Mesendoderm (in vitro differentiated cells): ENCODE measurements at regions not wholly inside any gene's neighbourhood (a gene's known extent, or its start where the extent isn't known, plus 50 kb on each side); places are given as distances from the start of the nearest gene placed in this dataset.
A peak's percentile ranks its signal among the peaks of the same experiment; 100 is the strongest.

Experiments
- DNase-seq: peaks from one replicate; pipeline ENCODE4 v3.0.0; 2013
- H2AK5ac ChIP-seq: 2 replicates; pipeline ENCODE4 v1.6.1; 2013; ENCODE audit warnings: low read length, inconsistent platforms
- H2BK120ac ChIP-seq: 2 replicates; pipeline ENCODE4 v1.6.1; 2013; ENCODE audit warnings: low read depth, mild to moderate bottlenecking, low read length, moderate library complexity, mixed read lengths
- H2BK15ac ChIP-seq: replicated peaks from 2 replicates; pipeline ENCODE4 v1.6.1; 2013; ENCODE audit warnings: low read depth, mild to moderate bottlenecking, moderate library complexity
- H2BK5ac ChIP-seq: 2 replicates; pipeline ENCODE4 v1.6.1; 2013; ENCODE audit warnings: low read length, inconsistent platforms
- H3K18ac ChIP-seq: 2 replicates; pipeline ENCODE4 v1.6.1; 2013; ENCODE audit warnings: mild to moderate bottlenecking, low read length, mixed read lengths
- H3K23ac ChIP-seq: one replicate; pipeline ENCODE4 v1.6.1; 2013; ENCODE audit warnings: low read length
- H3K27ac ChIP-seq: 2 replicates; pipeline ENCODE4 v1.5.1; 2013; ENCODE audit warnings: low read depth, mild to moderate bottlenecking, inconsistent platforms, low read length, moderate library complexity
- H3K27me3 ChIP-seq: 2 replicates; pipeline ENCODE4 v1.6.1; 2013; ENCODE audit warnings: low read length, control low read depth, mild to moderate bottlenecking, inconsistent platforms; ENCODE audit not compliant: insufficient read depth, poor library complexity
- H3K36me3 ChIP-seq: 2 replicates; pipeline ENCODE4 v1.6.1; 2013; ENCODE audit warnings: low read length, inconsistent platforms; ENCODE audit not compliant: control insufficient read depth, insufficient read depth
- H3K4ac ChIP-seq: one replicate; pipeline ENCODE4 v1.6.1; 2013; ENCODE audit warnings: low read depth, mild to moderate bottlenecking, low read length, moderate library complexity
- H3K4me1 ChIP-seq: 2 replicates; pipeline ENCODE4 v1.6.1; 2013; ENCODE audit warnings: low read depth, low read length, inconsistent platforms; ENCODE audit not compliant: control insufficient read depth
- H3K4me2 ChIP-seq: 2 replicates; pipeline ENCODE4 v1.6.1; 2013; ENCODE audit warnings: low read length
- H3K4me3 ChIP-seq: 2 replicates; pipeline ENCODE4 v1.5.1; 2013; ENCODE audit warnings: mild to moderate bottlenecking, low read length
- H3K56ac ChIP-seq: one replicate; pipeline ENCODE4 v1.6.1; 2013; ENCODE audit warnings: low read length
- H3K79me1 ChIP-seq: 2 replicates; pipeline ENCODE4 v1.6.1; 2013; ENCODE audit warnings: low read length, inconsistent platforms
- H3K79me2 ChIP-seq: 2 replicates; pipeline ENCODE4 v1.6.1; 2013; ENCODE audit warnings: mild to moderate bottlenecking, low read length; ENCODE audit not compliant: control insufficient read depth, insufficient read depth
- H3K9ac ChIP-seq: 2 replicates; pipeline ENCODE4 v1.6.1; 2013; ENCODE audit warnings: low read length, inconsistent platforms
- H4K5ac ChIP-seq: one replicate; pipeline ENCODE4 v1.6.1; 2013; ENCODE audit warnings: low read length
- H4K8ac ChIP-seq: one replicate; pipeline ENCODE4 v1.6.1; 2013; ENCODE audit warnings: low read depth, mild to moderate bottlenecking, control low read depth, low read length, moderate library complexity
- WGBS: extraction: QIAGEN DNeasy Blood & Tissue Kit; methylation state at CpG from one replicate; pipeline ENCODE4 v1.1.7; 2013; ENCODE audit warnings: low lambda C conversion rate, missing lambda C conversion rate; ENCODE audit not compliant: insufficient coverage; ENCODE audit errors: extremely low coverage; 5-methylcytosine and 5-hydroxymethylcytosine counted together

DNA sequence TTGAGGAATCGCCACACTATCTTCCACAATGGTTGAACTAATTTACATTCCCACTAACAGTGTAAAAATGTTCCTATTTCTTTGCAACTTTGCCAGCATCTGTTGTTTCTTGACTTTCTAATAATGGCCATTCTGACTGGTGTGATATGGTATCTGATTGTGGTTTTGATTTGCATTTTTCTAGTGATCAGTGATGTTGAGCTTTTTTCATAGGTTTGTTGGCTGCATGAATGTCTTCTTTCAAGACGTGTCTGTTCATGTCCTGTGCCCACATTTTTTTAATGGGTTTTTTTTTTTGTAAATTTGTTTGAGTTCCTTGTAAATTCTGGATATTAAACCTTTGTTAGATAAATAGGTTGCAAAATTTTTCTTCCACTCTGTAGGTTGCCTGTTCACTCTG is 615.9 kb downstream of the SEMA5A start:
- no peak overlapping the region for H3K18ac ChIP-seq
- no peak overlapping the region for H2BK15ac ChIP-seq
- H3K9ac ChIP-seq, result no peak overlapping the region
- no peak overlapping the region for H4K5ac ChIP-seq
- H3K27me3 ChIP-seq, result no peaks in the 10 kb centered on the region
- no peak overlapping the region for H2AK5ac ChIP-seq
- no peak overlapping the region for H3K23ac ChIP-seq
- H3K79me1 ChIP-seq, result no peaks in the 10 kb centered on the region
- no peak overlapping the region for H4K8ac ChIP-seq
- no peak overlapping the region for H3K4me3 ChIP-seq
- no peaks in the 10 kb centered on the region for H3K36me3 ChIP-seq
- H3K27ac ChIP-seq, result no peak overlapping the region
- no peak for DNase-seq
- no peak overlapping the region for H3K4me2 ChIP-seq
- no CpG with 5 or more reads among the region's 2 CpGs for WGBS
- no peaks in the 10 kb centered on the region for H3K79me2 ChIP-seq
- no peak overlapping the region for H3K4ac ChIP-seq
- H2BK5ac ChIP-seq, result no peak overlapping the region
- H3K4me1 ChIP-seq, result no peaks in the 10 kb centered on the region
- H2BK120ac ChIP-seq, result no peak overlapping the region
- H3K56ac ChIP-seq, result no peak overlapping the region

DNA sequence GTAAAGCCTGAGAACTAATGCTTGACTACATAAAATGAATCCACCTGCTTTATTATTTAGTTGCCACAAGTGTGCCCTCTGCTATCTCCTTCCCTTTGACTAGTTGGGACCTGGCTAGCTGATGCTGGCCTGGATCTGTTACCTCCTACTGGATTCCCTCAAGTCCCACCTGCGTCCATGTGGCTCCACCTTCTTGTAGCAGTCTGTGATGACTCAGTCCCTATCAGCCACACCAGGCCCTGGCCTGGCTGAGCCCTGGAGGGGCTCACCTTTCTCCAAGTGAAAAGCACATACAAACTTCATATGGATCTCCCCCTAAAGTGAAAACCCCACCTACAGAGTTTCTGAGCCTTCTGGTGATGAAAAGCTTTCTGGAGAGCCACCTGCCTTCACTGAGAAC is 611.4 kb downstream of the SEMA5A start:
- no peak overlapping the region for H2BK15ac ChIP-seq
- H3K18ac ChIP-seq, result no peak overlapping the region
- no peak overlapping the region for H2AK5ac ChIP-seq
- peak; percentile 20 for DNase-seq
- H3K9ac ChIP-seq, result no peak overlapping the region
- H2BK120ac ChIP-seq, result no peak overlapping the region
- no peak overlapping the region for H3K23ac ChIP-seq
- no peaks in the 10 kb centered on the region for H3K79me1 ChIP-seq
- no peaks in the 10 kb centered on the region for H3K27me3 ChIP-seq
- no peak overlapping the region for H3K56ac ChIP-seq
- H4K8ac ChIP-seq, result no peak overlapping the region
- H3K79me2 ChIP-seq, result no peaks in the 10 kb centered on the region
- no peak overlapping the region for H3K4me2 ChIP-seq
- no peak overlapping the region for H3K27ac ChIP-seq
- H3K4me3 ChIP-seq, result no peak overlapping the region
- no peak overlapping the region for H4K5ac ChIP-seq
- H3K36me3 ChIP-seq, result no peaks in the 10 kb centered on the region
- no peak overlapping the region for H2BK5ac ChIP-seq
- H3K4ac ChIP-seq, result no peak overlapping the region
- WGBS, result no CpG with 5 or more reads among the region's 1 CpG
- no peaks in the 10 kb centered on the region for H3K4me1 ChIP-seq

DNA sequence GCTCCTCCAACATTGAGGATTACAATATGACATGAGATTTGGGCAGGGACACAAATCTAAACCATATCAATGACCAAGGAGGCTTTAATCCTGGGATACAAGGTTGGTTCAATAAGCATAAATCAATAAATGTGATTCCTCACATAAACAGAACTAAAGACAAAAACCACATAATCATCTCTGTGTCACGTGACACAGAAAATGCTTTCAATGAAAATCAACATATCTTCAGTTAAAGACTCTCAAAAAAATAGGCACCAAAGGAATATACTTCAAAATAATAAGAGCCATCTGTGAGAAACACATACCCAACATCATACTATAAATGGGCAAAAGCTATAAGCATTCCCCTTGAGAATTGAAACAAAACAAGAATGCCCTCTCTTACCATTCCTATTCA is 604.9 kb downstream of the SEMA5A start:
- no CpG with 5 or more reads among the region's 1 CpG for WGBS
- Histone ChIP-seq H3K9ac (no peak overlapping the region), H3K4me3 (no peak overlapping the region)

DNA sequence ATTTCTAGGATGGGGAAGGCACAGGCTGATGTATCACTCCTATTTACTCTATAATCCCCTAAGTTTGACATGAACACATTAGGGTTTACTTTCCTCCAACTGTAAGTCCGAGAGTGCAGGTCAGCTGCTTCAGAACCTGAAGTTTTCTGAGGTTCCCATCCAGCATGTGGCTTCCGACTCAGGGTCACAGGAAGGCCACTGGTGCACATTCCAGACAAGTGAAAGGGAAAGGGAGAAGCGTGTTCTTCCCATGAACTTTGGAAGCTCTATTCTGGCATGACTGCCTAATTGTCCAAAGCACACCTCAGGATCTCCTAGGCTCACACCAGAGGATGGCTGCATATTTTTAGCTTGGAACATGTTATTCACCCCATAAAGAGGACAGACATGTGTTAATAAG is 602.6 kb downstream of the SEMA5A start:
- H3K27ac ChIP-seq, result no peak overlapping the region
- H3K36me3 ChIP-seq, result no peaks in the 10 kb centered on the region
- H3K4ac ChIP-seq, result no peak overlapping the region
- no peak overlapping the region for H2BK15ac ChIP-seq
- no peak overlapping the region for H3K56ac ChIP-seq
- no peaks in the 10 kb centered on the region for H3K4me1 ChIP-seq
- no peak overlapping the region for H4K8ac ChIP-seq
- no peak overlapping the region for H4K5ac ChIP-seq
- WGBS, result no CpG with 5 or more reads among the region's 3 CpGs
- no peak overlapping the region for H3K9ac ChIP-seq
- no peak overlapping the region for H3K4me2 ChIP-seq
- no peak overlapping the region for H3K23ac ChIP-seq
- H3K79me1 ChIP-seq, result no peaks in the 10 kb centered on the region
- no peak overlapping the region for H2BK5ac ChIP-seq
- no peak overlapping the region for H3K4me3 ChIP-seq
- no peak overlapping the region for H2BK120ac ChIP-seq
- no peaks in the 10 kb centered on the region for H3K27me3 ChIP-seq
- no peak overlapping the region for H3K18ac ChIP-seq
- H2AK5ac ChIP-seq, result no peak overlapping the region
- no peaks in the 10 kb centered on the region for H3K79me2 ChIP-seq
- DNase-seq, result no peak

More for the DNA sequence above, 604.9 kb downstream of the SEMA5A start:
- Histone ChIP-seq H2BK120ac (no peak overlapping the region), H3K56ac (no peak overlapping the region), H3K4me1 (no peaks in the 10 kb centered on the region), H2AK5ac (no peak overlapping the region), H2BK15ac (no peak overlapping the region), H4K5ac (no peak overlapping the region), H3K79me1 (no peaks in the 10 kb centered on the region), H4K8ac (no peak overlapping the region), H2BK5ac (no peak overlapping the region), H3K79me2 (no peaks in the 10 kb centered on the region), H3K36me3 (no peaks in the 10 kb centered on the region), H3K18ac (no peak overlapping the region), H3K4me2 (no peak overlapping the region), H3K4ac (no peak overlapping the region), H3K27me3 (no peaks in the 10 kb centered on the region), H3K23ac (no peak overlapping the region), H3K27ac (no peak overlapping the region)
- DNase-seq, result no peak

DNA sequence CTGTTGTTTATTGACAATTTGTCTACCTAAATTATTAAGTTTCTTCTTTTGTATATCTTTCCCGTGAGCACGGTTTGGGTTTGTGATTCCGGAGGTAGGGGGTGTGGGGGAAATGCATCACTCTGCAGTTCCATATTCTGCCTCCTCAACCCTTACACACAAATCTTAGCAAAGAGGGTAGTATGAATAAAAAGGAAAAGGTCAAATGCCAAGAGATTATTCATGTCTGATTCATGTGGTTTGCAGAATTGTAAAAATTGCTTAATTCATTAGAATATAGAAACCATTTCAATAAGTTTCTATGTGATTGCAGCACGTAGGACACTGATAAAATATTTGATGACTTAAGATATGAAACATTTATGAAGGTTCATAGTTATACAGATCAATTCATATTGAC is 601.9 kb downstream of the SEMA5A start:
- Histone ChIP-seq H3K9ac (no peak overlapping the region), H3K27ac (no peak overlapping the region), H3K4me2 (no peak overlapping the region), H3K36me3 (no peaks in the 10 kb centered on the region), H3K79me2 (no peaks in the 10 kb centered on the region), H2AK5ac (no peak overlapping the region), H3K4me1 (no peaks in the 10 kb centered on the region), H3K23ac (no peak overlapping the region), H2BK5ac (no peak overlapping the region), H3K79me1 (no peaks in the 10 kb centered on the region), H3K18ac (no peak overlapping the region), H3K56ac (no peak overlapping the region), H4K5ac (no peak overlapping the region), H2BK15ac (no peak overlapping the region), H3K27me3 (no peaks in the 10 kb centered on the region), H2BK120ac (no peak overlapping the region), H4K8ac (no peak overlapping the region), H3K4ac (no peak overlapping the region), H3K4me3 (no peak overlapping the region)
- no peak for DNase-seq
- WGBS, result no CpG with 5 or more reads among the region's 4 CpGs

DNA sequence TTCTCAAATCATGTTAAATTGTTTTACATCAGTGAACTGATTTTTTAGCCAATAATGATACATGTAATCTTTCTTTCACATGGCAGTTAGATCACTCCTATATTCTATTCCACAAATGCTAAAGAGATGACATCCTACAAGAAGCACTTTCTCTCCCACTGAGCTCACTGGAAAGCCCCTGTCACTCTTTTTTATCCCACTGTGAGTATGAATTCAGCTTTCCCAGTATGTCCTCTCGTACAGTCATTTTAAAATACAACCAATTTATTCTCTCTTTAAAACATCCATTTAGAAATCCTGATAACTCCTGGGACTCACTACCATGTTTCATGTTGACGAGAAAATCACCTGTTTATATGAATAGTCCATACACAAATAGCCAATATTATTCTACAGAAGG is 599.9 kb downstream of the SEMA5A start:
- H3K4ac ChIP-seq, result no peak overlapping the region
- no peak overlapping the region for H2BK120ac ChIP-seq
- no peaks in the 10 kb centered on the region for H3K79me1 ChIP-seq
- H3K18ac ChIP-seq, result no peak overlapping the region
- 100% methylated on average over 1 of the region's 2 CpGs for WGBS
- no peak overlapping the region for H3K9ac ChIP-seq
- H2AK5ac ChIP-seq, result no peak overlapping the region
- H3K27ac ChIP-seq, result no peak overlapping the region
- no peak overlapping the region for H3K4me2 ChIP-seq
- H4K8ac ChIP-seq, result no peak overlapping the region
- no peaks in the 10 kb centered on the region for H3K27me3 ChIP-seq
- no peak overlapping the region for H4K5ac ChIP-seq
- H2BK5ac ChIP-seq, result no peak overlapping the region
- no peak overlapping the region for H3K4me3 ChIP-seq
- no peak overlapping the region for H3K23ac ChIP-seq
- H3K4me1 ChIP-seq, result no peaks in the 10 kb centered on the region
- no peaks in the 10 kb centered on the region for H3K79me2 ChIP-seq
- DNase-seq, result no peak
- no peaks in the 10 kb centered on the region for H3K36me3 ChIP-seq
- no peak overlapping the region for H3K56ac ChIP-seq
- H2BK15ac ChIP-seq, result no peak overlapping the region
